NCI-H2196 (cell line): ENCODE measurements at regions not wholly inside any gene's neighbourhood (a gene's known extent, or its start where the extent isn't known, plus 50 kb on each side); places are given as distances from the start of the nearest gene placed in this dataset.
"Not testable (repeated sequence)": the region's sequence is repeated elsewhere in the genome, so short reads cannot be mapped to it uniquely, and the experiment has no call there.

ENCODE experiments used
- DNase-seq: peaks from one replicate; lab custom pipeline; 2025; ENCODE audit not compliant: unreplicated experiment; lab: John Stamatoyannopoulos, UW

- no peak for DNase-seq
These were observed 75.3 kb downstream of the TMEM167A start for GRCh38 chr5:83001796-83002381.

- no peak for DNase-seq
These were observed 76.3 kb downstream of the TMEM167A start for GRCh38 chr5:83000922-83001321.

GRCh38 chr5:83000428-83000827 lies 76.8 kb downstream of the TMEM167A start:
- DNase-seq: no peak

GRCh38 chr5:82993416-82993815 lies 83.8 kb downstream of the TMEM167A start:
- no peak for DNase-seq

GRCh38 chr5:82992646-82993045 lies 84.5 kb downstream of the TMEM167A start:
- DNase-seq: no peak

GRCh38 chr5:82991678-82992323 lies 85.4 kb downstream of the TMEM167A start:
- DNase-seq: no peak

GRCh38 chr5:82991059-82991458 lies 86.1 kb downstream of the TMEM167A start:
- DNase-seq: no peak

GRCh38 chr5:82987188-82987587 lies 90.0 kb downstream of the TMEM167A start:
- DNase-seq: no peak

GRCh38 chr5:82986404-82986803 lies 90.8 kb downstream of the TMEM167A start:
- no peak for DNase-seq

GRCh38 chr5:82985763-82986162 lies 91.4 kb downstream of the TMEM167A start:
- DNase-seq: no peak

GRCh38 chr5:82984786-82985735 lies 92.1 kb downstream of the TMEM167A start:
- DNase-seq: no peak

- no peak for DNase-seq
These were observed 94.3 kb downstream of the TMEM167A start for GRCh38 chr5:82982846-82983245.

GRCh38 chr5:82976887-82977286 lies 100.3 kb downstream of the TMEM167A start:
- DNase-seq: not testable (repeated sequence)

- DNase-seq: no peak
These were observed 101.4 kb downstream of the TMEM167A start for GRCh38 chr5:82975812-82976211.

- no peak for DNase-seq
These were observed 101.8 kb downstream of the TMEM167A start for GRCh38 chr5:82975396-82975795.

- not testable (repeated sequence) for DNase-seq
These were observed 102.8 kb downstream of the TMEM167A start for GRCh38 chr5:82974346-82974745.

GRCh38 chr5:82971901-82972300 lies 105.3 kb downstream of the TMEM167A start:
- DNase-seq: no peak

GRCh38 chr5:82971034-82971806 lies 106.0 kb downstream of the TMEM167A start:
- not testable (repeated sequence) for DNase-seq

- DNase-seq: not testable (repeated sequence)
These were observed 107.8 kb downstream of the TMEM167A start for GRCh38 chr5:82969221-82969976.

GRCh38 chr5:82967072-82967471 lies 110.1 kb downstream of the TMEM167A start:
- no peak for DNase-seq
